ENCODE measurements at regions not wholly inside any gene's neighbourhood (a gene's known extent, or its start where the extent isn't known, plus 50 kb on each side); places are given as distances from the start of the nearest gene placed in this dataset.
"Not testable (repeated sequence)": the region's sequence is repeated elsewhere in the genome, so short reads cannot be mapped to it uniquely, and the experiment has no call there.

- no peak for DNase-seq (ENCODE audit: low read depth)
Observed at GRCh38 chr5:72588640-72589039, 81.4 kb upstream of the ZNF366 start.

GRCh38 chr5:72587661-72588308, 80.6 kb upstream of the ZNF366 start:
- no peak for DNase-seq (ENCODE audit: low read depth)

GRCh38 chr5:72586788-72587530, 79.7 kb upstream of the ZNF366 start:
- no peak for DNase-seq (ENCODE audit: low read depth)

- no peak for DNase-seq (ENCODE audit: low read depth)
Observed at GRCh38 chr5:72584466-72584865, 77.3 kb upstream of the ZNF366 start.

GRCh38 chr5:72579290-72579689, 72.1 kb upstream of the ZNF366 start:
- not testable (repeated sequence) for DNase-seq (ENCODE audit: low read depth)

- no peak for DNase-seq (ENCODE audit: low read depth)
Observed at GRCh38 chr5:72572236-72572765, 65.1 kb upstream of the ZNF366 start.

GRCh38 chr5:72569408-72569944, 62.3 kb upstream of the ZNF366 start:
- DNase-seq (ENCODE audit: low read depth) = no peak

- DNase-seq (ENCODE audit: low read depth) = no peak
Observed at GRCh38 chr5:72566746-72567145, 59.5 kb upstream of the ZNF366 start.

GRCh38 chr5:72565513-72566289, 58.5 kb upstream of the ZNF366 start:
- no peak for DNase-seq (ENCODE audit: low read depth)

GRCh38 chr5:72562717-72563116, 55.5 kb upstream of the ZNF366 start:
- DNase-seq (ENCODE audit: low read depth) = no peak

GRCh38 chr5:72561148-72561972, 54.1 kb upstream of the ZNF366 start:
- no peak for DNase-seq (ENCODE audit: low read depth)

- no peak for DNase-seq (ENCODE audit: low read depth)
Observed at GRCh38 chr5:72559866-72560766, 52.9 kb upstream of the ZNF366 start.

- no peak for DNase-seq (ENCODE audit: low read depth)
Observed at GRCh38 chr5:72558383-72558782, 51.2 kb upstream of the ZNF366 start.

GRCh38 chr5:72558046-72558336, 50.8 kb upstream of the ZNF366 start:
- no peak for DNase-seq (ENCODE audit: low read depth)

- DNase-seq (ENCODE audit: low read depth) = no peak
Observed at GRCh38 chr5:72557167-72558045, 50.2 kb upstream of the ZNF366 start.

All from stimulated activated CD8-positive, alpha-beta memory T cell treated with anti-CD3 and anti-CD28 coated beads, Interleukin-7, amount 100 ng/mL, for 24 hours (primary cell).